ENCODE measurements at regions not wholly inside any gene's neighbourhood (a gene's known extent, or its start where the extent isn't known, plus 50 kb on each side); places are given as distances from the start of the nearest gene placed in this dataset.

- Histone ChIP-seq H3K27me3 (ENCODE audit: low read depth) (peaks cover 4% of the 10 kb centered on the region), H3K36me3 (replicated peaks) (no peaks in the 10 kb centered on the region), H3K9me3 (0 out of 2 replicates have a peak, but pooled peaks cover 3% of the 10 kb centered on the region), H3K4me3 (no peak overlapping the region), H3K4me1 (no peaks in the 10 kb centered on the region)
- DNase-seq (ENCODE audit: low spot score in 2 of 2), result no peak
- in situ Hi-C loops (cut with MboI; ENCODE audit: low sequenced_read_pairs), result loop anchor here (10.0 kb wide), 1 partner anchor 346 kb away; no protein-coding TSS in a partner anchor
Measured at GRCh38 chr3:66140743-66141372, 79.9 kb upstream of the SLC25A26 start.

GRCh38 chr3:66140106-66140505, 80.7 kb upstream of the SLC25A26 start:
- Histone ChIP-seq H3K9me3 (0 out of 2 replicates have a peak, but pooled peaks cover 3% of the 10 kb centered on the region), H3K27me3 (ENCODE audit: low read depth) (peaks cover 4% of the 10 kb centered on the region), H3K4me3 (no peak overlapping the region), H3K36me3 (replicated peaks) (no peaks in the 10 kb centered on the region), H3K4me1 (no peaks in the 10 kb centered on the region)
- DNase-seq (ENCODE audit: low spot score in 2 of 2), result no peak
- in situ Hi-C loops (cut with MboI; ENCODE audit: low sequenced_read_pairs), result loop anchor here (10.0 kb wide), 1 partner anchor 345 kb away; no protein-coding TSS in a partner anchor

GRCh38 chr3:66139415-66139814, 81.4 kb upstream of the SLC25A26 start:
- Histone ChIP-seq H3K4me1 (no peaks in the 10 kb centered on the region), H3K27me3 (ENCODE audit: low read depth) (peaks cover 6% of the 10 kb centered on the region), H3K36me3 (replicated peaks) (no peaks in the 10 kb centered on the region), H3K4me3 (no peak overlapping the region), H3K9me3 (0 out of 2 replicates have a peak, but pooled peaks cover 3% of the 10 kb centered on the region)
- in situ Hi-C loops (cut with MboI; ENCODE audit: low sequenced_read_pairs), result no loop called here
- no peak for DNase-seq (ENCODE audit: low spot score in 2 of 2)

- Histone ChIP-seq H3K4me3 (no peak overlapping the region), H3K9me3 (0 out of 2 replicates have a peak, but pooled peaks cover 3% of the 10 kb centered on the region), H3K4me1 (no peaks in the 10 kb centered on the region), H3K36me3 (replicated peaks) (no peaks in the 10 kb centered on the region), H3K27me3 (ENCODE audit: low read depth) (peaks cover 13% of the 10 kb centered on the region)
- DNase-seq (ENCODE audit: low spot score in 2 of 2), result peak; percentile 58 to 68
- in situ Hi-C loops (cut with MboI; ENCODE audit: low sequenced_read_pairs), result no loop called here
Measured at GRCh38 chr3:66138336-66139313, 82.2 kb upstream of the SLC25A26 start.

- Histone ChIP-seq H3K27me3 (ENCODE audit: low read depth) (peaks cover 14% of the 10 kb centered on the region), H3K9me3 (0 out of 2 replicates have a peak, but pooled peaks cover 3% of the 10 kb centered on the region), H3K4me1 (no peaks in the 10 kb centered on the region), H3K36me3 (replicated peaks) (no peaks in the 10 kb centered on the region), H3K4me3 (no peak overlapping the region)
- in situ Hi-C loops (cut with MboI; ENCODE audit: low sequenced_read_pairs), result no loop called here
- DNase-seq (ENCODE audit: low spot score in 2 of 2), result no peak
Measured at GRCh38 chr3:66136597-66136996, 84.2 kb upstream of the SLC25A26 start.

GRCh38 chr3:66133853-66134445, 86.9 kb upstream of the SLC25A26 start:
- in situ Hi-C loops (cut with MboI; ENCODE audit: low sequenced_read_pairs), result no loop called here
- Histone ChIP-seq H3K36me3 (replicated peaks) (no peaks in the 10 kb centered on the region), H3K4me3 (no peak overlapping the region), H3K4me1 (no peaks in the 10 kb centered on the region), H3K27me3 (ENCODE audit: low read depth) (peaks cover 12% of the 10 kb centered on the region), H3K9me3 (0 out of 2 replicates have a peak, but pooled peaks cover 3% of the 10 kb centered on the region)
- DNase-seq (ENCODE audit: low spot score in 2 of 2), result no peak

- in situ Hi-C loops (cut with MboI; ENCODE audit: low sequenced_read_pairs), result no loop called here
- 0 out of 2 replicates have a peak, but pooled peaks cover under 1% of the 10 kb centered on the region for H3K9me3 ChIP-seq
- no peak overlapping the region for H3K4me3 ChIP-seq
- no peaks in the 10 kb centered on the region for H3K36me3 ChIP-seq (replicated peaks)
- H3K4me1 ChIP-seq, result no peaks in the 10 kb centered on the region
- no peak for DNase-seq (ENCODE audit: low spot score in 2 of 2)
- H3K27me3 ChIP-seq (ENCODE audit: low read depth), result peaks cover 13% of the 10 kb centered on the region
Measured at GRCh38 chr3:66133050-66133757, 87.6 kb upstream of the SLC25A26 start.

GRCh38 chr3:66128623-66129022, 89.9 kb upstream of the MAGI1 start:
- no peaks in the 10 kb centered on the region for H3K9me3 ChIP-seq
- in situ Hi-C loops (cut with MboI; ENCODE audit: low sequenced_read_pairs), result no loop called here
- H3K27me3 ChIP-seq (ENCODE audit: low read depth), result peaks cover 6% of the 10 kb centered on the region
- H3K36me3 ChIP-seq (replicated peaks), result no peaks in the 10 kb centered on the region
- H3K4me1 ChIP-seq, result no peaks in the 10 kb centered on the region
- DNase-seq (ENCODE audit: low spot score in 2 of 2), result no peak
- H3K4me3 ChIP-seq, result no peak overlapping the region

GRCh38 chr3:66121318-66121717, 82.6 kb upstream of the MAGI1 start:
- DNase-seq (ENCODE audit: low spot score in 2 of 2), result no peak
- no peak overlapping the region for H3K4me3 ChIP-seq
- no peaks in the 10 kb centered on the region for H3K27me3 ChIP-seq (ENCODE audit: low read depth)
- H3K4me1 ChIP-seq, result no peaks in the 10 kb centered on the region
- in situ Hi-C loops (cut with MboI; ENCODE audit: low sequenced_read_pairs), result no loop called here
- no peaks in the 10 kb centered on the region for H3K36me3 ChIP-seq (replicated peaks)
- H3K9me3 ChIP-seq, result no peaks in the 10 kb centered on the region

GRCh38 chr3:66115858-66116654, 77.3 kb upstream of the MAGI1 start:
- H3K27me3 ChIP-seq (ENCODE audit: low read depth), result peaks cover 4% of the 10 kb centered on the region; the same call in 1 of the 2 replicates
- in situ Hi-C loops (cut with MboI; ENCODE audit: low sequenced_read_pairs), result no loop called here
- no peaks in the 10 kb centered on the region for H3K4me1 ChIP-seq
- no peak for DNase-seq (ENCODE audit: low spot score in 2 of 2)
- H3K9me3 ChIP-seq, result no peaks in the 10 kb centered on the region
- no peaks in the 10 kb centered on the region for H3K36me3 ChIP-seq (replicated peaks)
- H3K4me3 ChIP-seq, result no peak overlapping the region

- DNase-seq (ENCODE audit: low spot score in 2 of 2), result no peak
- H3K4me1 ChIP-seq, result no peaks in the 10 kb centered on the region
Measured at GRCh38 chr3:66113542-66113941, 74.8 kb upstream of the MAGI1 start.

GRCh38 chr3:66110840-66111239, 72.1 kb upstream of the MAGI1 start:
- Histone ChIP-seq H3K27me3 (ENCODE audit: low read depth) (peaks cover 4% of the 10 kb centered on the region; the same call in 1 of the 2 replicates), H3K4me3 (no peak overlapping the region), H3K4me1 (peaks cover 3% of the 10 kb centered on the region; the same call in 1 of the 2 replicates), H3K36me3 (replicated peaks) (no peaks in the 10 kb centered on the region), H3K9me3 (no peaks in the 10 kb centered on the region)
- in situ Hi-C loops (cut with MboI; ENCODE audit: low sequenced_read_pairs), result no loop called here
- DNase-seq (ENCODE audit: low spot score in 2 of 2), result no peak

More at GRCh38 chr3:66113542-66113941, 74.8 kb upstream of the MAGI1 start:
- no peaks in the 10 kb centered on the region for H3K36me3 ChIP-seq (replicated peaks)
- H3K4me3 ChIP-seq, result no peak overlapping the region
- peaks cover 4% of the 10 kb centered on the region; the same call in 1 of the 2 replicates for H3K27me3 ChIP-seq (ENCODE audit: low read depth)
- in situ Hi-C loops (cut with MboI; ENCODE audit: low sequenced_read_pairs), result no loop called here
- H3K9me3 ChIP-seq, result no peaks in the 10 kb centered on the region

Data from HAP-1 (cell line).